Activated naive CD4-positive, alpha-beta T cell treated with anti-CD3 and anti-CD28 coated beads, Interleukin-2, amount 50 U/mL, for 16 hours (primary cell): ENCODE measurements at regions not wholly inside any gene's neighbourhood (a gene's known extent, or its start where the extent isn't known, plus 50 kb on each side); places are given as distances from the start of the nearest gene placed in this dataset.

Source experiments
- DNase-seq: peaks from one replicate; pipeline ENCODE4 v3.0.0-alpha.2; 2020

DNA sequence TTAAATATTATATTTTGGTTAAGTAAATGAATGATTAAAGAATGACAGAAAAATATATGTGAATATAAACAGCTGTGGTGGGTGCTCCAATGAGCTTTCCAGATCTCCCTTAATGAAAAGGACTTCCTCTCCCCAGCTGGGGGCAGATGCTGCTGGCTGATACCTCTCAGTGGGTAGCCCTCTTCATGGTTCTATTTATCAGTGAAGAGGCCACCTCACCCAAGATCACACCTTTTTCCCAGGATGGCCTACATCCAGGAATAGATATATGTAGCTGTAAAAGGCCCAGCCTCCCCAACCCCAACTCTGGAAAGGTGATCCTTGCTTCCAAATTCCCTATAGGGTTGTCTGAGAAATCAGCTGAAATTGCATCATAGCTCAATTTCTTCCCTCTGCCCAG, 135.2 kb upstream of the ACVR2A start:
- DNase-seq, result no peak

DNA sequence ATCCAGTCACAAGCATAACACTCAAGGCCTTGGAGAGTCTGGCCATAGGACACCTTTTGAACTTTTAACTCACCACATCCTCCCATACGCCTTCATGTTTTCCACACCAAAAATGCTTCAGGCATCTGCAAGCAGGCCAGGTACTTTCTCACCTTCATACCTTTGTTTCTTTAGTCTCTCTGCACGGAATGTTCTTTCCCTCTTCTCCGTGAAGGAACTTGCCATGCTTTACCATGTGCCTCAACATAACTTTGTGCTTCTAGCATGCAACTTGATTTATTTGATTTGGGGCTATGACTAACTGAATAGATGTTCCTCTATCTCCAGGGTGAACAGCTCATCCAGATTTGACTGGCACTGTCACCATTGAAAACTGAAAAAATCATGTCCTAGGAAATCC, 141.7 kb upstream of the ACVR2A start:
- DNase-seq, result no peak

DNA sequence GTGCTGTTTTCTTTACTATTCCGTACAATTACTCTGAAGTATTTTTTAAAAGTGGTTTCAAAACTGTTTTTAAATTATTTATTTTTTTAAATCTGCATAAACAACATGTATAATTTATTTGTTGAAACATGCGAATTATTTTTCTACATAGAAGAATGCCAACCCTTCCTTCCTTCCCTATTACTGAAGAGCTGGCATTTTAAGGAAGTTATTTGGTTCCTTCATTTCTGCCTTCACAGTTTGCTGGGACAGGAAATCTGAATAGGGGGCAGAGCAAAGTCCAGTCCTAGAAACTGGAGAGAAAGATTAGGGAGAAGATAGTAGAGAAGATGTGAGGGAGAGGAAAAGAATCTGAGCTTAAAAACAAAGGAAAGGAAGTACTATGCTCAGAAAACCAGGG, 146.7 kb upstream of the ACVR2A start:
- DNase-seq, result no peak

DNA sequence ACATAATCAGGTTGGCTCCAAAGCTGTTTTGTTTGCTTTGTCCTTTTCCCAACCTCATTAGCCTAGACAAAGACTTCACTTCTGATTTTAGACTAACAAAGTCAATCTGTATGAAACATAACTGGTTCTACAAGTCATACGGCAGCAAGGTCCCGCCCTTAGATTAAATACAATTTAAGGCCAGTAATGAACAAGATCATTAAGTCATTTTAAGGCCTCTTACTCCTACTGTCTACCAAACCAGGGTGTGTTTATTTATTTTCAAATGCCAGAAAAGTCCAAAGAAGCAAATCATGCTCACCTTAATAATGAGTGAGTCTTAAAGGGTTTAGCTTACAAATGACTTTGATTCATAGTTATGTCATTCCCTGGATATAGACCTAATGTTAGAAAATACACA, 148.4 kb upstream of the ACVR2A start:
- DNase-seq, result no peak

DNA sequence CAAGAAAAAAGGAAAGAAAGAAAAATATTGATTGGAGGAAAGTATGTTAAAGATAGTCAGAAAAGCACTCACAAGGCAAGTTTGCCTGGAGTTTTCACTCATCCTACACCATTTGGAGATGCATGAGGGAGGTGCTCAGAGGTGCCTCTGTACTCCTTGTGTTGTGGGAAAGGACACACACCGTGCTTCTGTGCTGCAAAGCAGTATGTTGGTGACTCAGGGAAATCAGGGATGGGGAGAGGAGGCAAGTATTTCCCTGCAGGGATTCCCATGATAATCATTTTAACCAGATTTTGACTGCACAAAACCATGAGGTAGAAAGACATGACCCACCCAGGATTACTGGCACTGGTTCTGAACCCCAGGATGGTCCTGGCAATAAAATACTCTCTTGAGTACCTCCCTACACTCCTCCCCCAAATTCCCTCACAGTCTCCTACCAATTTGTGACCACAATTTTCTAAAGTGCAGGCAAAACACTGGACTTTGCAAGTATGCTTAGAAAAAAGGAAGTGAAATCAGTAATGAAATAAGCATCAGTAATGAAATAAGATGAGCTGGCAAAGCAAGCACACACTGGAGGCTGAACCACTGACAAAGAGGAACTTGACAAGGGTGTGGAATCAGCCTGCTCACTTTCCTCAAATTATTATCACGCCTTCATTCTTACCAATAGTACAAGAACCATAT, 155.5 kb upstream of the ACVR2A start:
- no peak for DNase-seq

DNA sequence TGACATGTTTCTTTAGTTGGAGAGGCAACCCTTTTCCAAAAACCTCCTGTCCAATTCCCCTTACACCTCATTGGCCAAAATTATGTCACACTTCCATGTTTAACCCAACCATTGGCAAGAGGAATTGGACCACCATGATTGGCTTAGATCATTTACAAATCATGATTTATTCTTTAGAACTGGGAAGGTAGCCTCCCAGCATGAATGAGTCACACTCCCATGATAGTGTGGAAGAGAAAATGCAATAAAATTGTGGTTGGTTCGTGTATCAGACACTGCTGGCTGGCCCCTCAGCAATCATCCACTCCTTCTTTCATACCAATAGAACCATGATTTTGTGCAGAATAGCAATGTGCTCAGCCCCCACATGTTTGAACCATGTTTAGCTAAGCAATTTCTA, 156.6 kb upstream of the ACVR2A start:
- no peak for DNase-seq

DNA sequence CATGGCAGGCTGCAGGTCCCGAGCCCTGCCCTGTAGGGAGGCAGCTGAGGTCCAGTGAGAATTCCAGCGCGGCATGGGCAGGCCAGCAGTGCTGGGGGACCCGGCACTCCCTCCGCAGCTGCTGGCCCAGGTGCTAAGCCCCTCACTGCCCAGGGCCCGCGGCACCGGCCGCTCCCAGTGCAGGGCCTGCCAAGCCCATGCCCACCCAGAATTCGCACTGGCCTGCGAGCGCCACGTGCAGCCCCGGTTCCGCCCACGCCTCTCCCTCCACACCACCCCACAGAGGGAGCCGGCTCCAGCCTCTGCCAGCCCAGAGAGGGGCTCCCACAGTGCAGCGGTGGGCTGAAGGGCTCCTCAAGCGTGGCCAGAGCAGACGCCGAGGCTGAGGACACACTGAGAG, 158.5 kb upstream of the ACVR2A start:
- DNase-seq, result no peak

DNA sequence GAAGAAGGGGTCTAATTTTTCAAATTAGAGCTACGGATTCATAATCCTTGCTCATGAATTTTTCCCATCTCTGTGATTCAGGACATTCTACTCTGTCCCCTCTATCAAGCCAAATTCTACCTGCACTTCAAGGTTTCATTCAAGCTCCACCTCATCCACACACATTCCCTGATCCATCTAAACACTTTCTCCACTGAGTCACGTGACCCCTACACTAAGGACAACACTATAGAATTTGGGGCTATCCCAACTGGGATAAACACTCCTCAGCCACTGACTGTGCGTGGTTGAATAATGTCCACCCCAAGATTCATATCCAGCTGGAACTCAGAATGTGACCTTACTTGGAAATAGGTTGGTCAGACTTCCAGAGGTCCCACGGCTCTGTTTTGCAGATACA, 159.9 kb upstream of the ACVR2A start:
- no peak for DNase-seq

DNA sequence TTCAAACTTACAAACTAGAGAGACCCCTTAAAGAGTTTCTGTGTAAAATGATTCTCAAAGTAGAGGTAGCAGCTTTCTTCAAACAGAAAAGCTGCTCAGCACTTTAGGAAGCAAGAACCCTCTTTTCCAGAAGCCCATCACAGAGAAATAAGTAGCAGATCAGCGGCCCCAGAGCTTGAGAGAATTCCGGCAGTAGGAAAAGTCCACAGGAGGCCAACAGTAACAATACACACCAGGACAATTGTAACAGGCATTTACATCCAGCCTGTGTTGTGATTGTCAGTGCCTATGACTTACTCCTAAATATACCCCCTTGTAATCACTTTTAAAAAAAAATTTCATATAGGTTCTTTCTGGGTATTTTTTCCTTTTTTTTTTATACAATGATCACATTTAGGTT, 161.4 kb upstream of the ACVR2A start:
- DNase-seq, result no peak

DNA sequence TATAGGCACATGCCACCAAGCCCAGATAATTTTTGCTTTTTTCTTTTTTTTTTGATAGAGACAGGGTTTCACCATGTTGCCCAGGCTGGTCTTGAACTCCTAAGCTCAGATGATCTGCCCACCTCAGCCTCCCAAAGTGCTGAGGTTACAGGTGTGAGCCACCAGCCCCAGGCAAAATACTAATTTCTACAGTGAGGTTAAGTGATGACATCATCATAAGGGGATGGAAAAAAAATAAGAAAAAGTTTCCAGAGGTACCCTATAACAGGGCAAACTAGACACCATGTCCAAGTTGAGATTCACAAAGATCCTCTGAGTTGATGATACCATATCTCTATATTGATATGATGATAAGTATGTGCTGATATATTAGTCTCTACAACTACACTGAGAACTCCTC, 163.7 kb upstream of the ACVR2A start:
- DNase-seq, result no peak

DNA sequence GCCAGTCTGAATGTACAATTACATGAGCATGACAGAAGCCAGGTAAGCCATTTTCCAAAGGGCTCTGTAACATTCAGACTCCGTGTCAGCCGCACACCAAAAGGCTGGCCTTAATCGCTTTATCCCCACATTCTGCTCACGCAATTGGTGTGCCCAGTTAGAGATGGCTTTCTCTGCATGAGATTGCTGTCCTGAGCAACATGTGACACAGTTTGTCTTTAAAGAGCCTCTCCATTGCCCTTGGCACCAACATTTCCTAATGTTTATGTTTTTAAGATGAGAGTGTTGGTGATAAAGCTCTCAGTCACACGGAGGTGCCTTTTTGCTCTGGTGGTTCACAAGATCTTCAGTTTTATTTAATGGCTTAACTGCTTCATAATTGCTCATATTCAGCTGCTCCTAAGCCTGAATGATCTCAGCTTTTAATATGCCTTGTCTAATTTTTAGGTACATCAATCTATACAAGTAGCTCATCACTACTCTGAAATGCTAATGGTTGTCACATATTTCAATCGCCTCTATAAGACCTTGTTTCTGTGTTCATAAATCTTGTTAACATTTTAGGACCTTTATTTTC, 164.8 kb upstream of the ACVR2A start:
- no peak for DNase-seq

DNA sequence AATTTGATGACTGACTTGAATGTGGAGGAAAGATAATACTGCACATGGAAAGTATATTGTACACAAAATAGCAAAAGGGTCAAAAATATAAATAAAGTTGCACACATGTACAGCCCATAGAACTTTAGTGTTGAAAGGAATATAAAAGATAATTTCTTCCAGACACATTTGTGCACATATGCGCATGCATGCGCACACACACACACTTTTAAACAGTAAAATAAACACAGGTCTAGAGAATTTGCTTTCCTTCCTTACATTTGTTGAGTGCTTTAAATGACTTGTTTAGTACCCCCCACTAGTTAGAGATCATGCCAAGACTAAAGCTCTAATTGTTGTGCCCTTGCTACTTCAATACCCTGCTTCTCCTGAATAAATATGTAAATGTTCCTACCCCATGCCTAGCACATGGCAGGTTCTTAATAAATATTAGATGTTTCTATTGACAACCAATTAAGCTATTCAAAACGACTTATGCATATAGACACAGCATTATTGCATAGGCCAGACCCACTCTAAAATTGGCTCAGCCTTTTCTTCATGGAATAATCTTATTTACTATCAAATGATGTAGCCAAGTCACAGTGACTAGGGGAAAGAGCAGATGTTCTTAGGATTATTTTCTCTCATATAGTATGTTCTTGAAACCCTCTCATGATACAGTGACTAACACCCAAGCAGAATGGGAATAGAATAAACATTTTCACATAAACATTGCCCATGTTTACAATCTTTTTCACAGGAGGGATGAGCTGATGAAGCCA, 165.5 kb upstream of the ACVR2A start:
- no peak for DNase-seq

DNA sequence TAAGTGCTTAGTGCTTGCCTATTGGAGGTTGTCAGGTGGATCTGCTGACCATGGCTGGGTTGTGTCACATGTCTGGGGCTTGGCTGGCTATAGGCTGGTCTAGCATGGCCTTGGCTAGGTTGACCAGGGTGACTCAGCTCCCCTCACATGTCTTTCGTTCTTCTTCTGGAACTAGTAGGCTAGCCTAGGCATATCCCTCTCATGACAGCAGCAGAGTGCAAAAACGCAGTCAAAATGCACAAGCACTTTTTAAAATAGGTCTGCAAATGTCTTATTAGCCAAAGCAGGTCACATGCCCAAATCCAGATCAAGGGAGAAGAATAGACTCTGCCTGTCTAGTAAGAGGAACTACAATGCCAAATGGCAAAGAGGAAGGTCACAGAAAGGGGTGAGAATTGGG, 179.7 kb upstream of the ACVR2A start:
- no peak for DNase-seq

DNA sequence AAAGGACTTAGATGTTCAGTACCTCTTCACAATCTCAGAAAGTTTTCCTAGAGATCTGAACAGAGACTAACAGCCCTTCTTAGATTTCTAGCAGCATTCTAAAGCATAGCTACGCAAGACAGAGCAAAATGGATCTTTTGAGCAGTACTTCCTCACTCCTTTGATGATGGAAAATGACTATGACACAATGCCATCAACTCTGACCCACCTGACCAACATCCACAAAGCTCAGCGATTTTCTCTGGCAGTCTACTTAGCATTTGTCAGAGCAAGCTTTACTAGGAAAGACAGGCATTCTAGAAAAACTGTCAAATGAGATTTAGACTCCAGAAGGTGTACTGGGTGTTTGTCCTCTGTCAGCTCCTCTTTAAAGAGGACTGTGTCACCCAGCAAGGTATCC, 180.9 kb upstream of the ACVR2A start:
- no peak for DNase-seq

DNA sequence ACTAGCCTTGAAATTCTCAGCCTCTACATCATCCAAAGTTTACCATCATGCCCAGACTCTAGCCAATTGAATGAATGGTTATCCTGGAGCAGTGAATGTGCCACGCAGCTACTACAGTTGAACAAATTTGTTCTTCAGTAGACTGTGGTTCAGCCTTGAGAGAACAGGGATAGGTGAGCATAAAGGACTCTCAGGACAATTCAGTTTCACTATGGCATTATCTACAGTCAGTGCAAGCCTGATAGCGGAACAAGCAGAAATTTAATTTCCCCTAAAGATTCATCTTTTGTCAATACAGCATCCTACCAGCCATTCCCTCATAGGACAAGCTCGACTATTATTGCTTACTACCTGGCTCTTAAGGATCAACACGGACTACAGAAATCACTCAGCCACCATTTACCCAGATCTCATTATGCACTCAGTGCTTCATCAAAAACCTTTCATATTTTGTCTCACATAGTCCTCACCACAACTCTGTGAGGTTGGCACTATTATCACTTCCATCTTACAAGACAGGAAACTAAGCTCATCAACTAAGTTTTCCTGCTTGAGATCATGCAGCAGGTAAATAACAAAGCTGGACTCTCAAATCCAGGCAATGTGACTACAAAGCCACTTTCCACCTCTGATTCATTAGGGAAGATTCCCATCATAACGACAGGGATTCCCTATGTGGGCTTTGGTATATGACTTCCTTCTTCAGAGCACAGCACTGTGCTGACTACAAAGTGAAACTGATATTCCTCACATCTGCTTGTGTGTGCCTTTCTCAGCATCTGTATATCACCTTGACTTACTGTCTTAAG, 181.5 kb upstream of the ACVR2A start:
- no peak for DNase-seq

DNA sequence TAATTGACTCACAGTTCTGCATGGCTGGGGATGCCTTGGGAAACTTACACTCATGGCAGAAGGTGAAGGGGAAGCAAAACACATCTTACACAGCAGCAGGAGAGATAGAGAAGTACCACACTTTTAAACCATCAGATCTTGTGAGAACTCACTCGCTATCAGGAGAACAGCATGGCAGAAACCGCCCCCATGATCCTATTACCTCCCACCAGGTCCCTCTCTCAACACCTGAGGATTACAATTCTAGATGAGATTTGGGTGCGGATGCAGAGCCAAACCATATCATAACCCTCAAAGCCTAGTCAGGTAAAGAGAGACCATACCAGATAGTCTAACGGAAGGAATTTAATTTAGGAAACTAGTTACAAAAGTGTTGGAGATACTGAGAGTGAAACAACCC, 182.6 kb upstream of the ACVR2A start:
- no peak for DNase-seq

DNA sequence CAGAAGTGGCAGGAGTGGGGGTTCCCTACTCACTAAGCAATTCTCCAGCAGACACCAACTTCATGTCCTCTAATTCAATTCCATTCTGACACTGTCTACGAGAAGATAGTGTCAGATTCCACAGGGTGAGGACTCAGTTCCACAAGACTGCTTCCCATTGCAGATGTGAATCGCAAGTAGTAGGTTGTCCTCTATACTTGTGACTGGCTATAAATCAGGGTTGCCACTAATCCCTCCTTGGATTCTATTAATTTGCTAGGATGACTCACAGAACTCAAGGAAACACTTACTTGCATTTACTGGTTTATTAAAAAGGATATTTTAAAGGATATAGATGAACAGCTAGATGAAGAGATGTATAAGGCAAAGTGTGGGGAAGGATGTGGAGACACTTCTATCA, 184.1 kb upstream of the ACVR2A start:
- no peak for DNase-seq

DNA sequence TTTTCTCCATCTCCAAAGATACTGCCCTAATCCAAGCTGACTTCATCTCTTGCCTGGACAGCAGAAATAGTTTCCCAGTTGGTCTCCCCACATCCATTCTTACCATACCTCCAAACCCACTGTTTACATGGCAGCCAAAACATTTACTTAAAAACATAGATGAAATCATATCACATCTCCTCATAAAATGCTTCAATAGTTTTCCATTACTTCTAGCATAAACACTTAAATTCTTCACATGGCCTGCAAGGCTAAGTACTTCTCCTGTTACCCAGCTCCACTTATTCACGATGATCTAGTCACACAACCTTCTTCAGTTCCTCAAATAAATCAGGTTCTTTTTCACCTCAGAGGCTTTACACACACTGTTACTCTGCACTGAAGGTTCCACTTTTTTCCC, 185.8 kb upstream of the ACVR2A start:
- DNase-seq, result no peak

DNA sequence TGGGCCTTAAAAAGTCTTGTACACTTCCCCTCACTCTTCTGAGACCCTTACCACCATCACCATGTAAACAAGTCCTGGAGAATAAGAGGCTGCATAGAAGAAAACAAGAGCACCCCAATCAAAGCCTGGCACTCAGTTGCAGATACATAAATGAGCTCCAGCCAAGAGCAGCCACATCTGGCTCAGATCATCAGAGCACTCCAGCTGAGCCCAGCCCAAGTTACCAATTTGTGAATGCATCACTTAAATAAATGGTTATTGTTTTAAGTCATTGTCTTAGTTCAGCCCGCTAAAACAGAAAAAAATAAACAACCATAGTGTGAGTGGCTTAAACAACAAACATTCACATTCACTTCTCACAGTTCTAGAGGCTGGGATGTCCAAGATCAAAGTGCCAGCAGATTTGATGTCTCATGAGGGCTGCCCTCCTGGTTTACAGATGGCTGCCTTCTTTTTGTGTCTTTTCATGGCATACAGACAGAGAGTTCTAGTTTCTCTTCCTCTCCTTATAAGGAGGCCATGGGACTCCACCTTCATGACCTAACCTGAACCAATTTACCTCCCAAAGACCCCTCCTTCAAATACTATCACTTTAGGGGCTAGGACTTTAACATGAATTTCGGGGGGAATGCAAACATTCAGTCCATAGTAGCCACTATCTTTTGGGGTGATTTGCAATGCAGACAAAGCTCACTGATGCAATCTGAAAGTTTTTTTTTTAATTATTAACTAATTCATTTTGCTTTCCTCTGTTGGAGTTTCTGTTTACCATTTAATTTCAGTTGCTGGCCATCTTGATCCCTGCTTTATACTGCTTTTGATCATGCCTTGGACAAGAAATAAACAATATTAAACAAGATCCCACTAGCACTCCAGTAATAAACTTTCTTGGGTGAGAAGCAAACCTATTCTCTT, 187.5 kb upstream of the ACVR2A start:
- DNase-seq, result no peak

DNA sequence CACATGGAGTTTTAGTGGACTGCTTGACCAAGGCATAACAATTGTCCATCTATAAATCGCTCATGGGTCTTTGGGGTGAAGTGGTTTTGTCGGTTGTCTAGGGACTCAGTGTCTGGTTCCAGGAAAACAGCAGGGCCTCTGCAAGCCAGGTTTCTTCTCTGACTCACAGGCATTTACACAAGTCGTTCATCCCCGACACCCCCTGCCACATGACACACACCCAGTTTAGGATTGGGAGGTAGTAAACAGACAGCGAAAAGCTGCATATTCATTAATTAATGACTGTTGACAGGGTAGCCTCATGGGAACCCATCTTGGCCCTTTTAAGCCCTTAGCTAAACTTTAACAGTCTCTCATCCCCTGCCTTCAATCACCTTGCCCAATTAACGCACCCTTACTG, 194.8 kb upstream of the ACVR2A start:
- no peak for DNase-seq

DNA sequence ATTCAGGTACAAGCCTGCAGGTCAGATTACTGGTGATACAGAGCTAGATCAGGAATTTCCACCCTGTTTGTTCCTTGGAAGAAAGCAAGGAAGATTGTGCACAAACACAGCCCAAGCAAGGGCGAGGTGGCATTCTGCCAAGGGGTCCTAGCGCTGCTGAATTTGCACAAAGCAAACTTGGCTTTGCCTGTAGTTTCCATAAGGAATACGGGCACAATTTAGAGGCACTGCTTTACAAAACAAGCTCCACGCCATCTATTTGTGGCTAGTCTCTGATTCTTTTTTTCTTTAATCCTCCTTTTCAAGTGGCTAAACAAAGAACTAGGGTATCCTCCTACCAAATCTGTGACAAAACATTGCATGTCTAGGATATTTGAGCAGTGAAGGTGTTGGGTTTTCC, 195.5 kb upstream of the ACVR2A start:
- no peak for DNase-seq

DNA sequence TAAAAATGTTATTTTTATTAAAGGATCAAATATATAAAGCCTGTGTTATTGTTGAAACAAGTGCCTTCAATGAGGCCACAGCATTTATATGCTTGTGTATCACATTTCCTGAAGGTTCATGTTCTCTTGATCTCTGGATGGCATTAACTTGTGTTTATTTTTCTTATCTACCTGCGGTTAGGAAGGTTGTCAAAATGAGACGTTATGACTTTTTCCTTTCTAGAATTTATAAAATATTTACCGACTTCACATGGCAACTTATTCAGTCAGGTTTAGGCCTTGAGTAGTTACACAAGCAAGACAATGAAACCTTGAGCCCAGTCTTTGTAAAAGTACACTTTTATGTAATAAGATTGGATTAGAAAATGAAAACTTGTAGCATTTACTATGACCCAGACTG, 196.4 kb upstream of the ACVR2A start:
- DNase-seq, result no peak

DNA sequence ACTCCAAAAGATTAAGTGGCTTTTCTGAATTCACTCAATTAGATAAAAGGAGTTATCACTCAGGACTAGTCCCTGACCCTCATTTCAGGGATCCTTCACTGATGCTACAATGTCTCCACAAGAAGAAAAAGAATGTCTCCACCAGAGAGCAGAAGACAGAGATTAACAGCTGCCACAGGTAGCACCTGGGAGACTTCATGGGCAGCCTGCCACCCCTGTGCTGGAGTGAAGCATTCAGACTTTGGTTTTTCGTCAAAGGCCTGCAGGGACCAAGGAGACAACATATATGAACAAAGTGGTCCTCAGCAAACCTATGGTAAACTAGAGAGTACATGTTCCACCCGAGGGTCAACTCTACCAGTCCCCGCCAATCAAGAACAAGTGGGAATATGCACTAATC, 197.0 kb upstream of the ACVR2A start:
- no peak for DNase-seq
